DMS 273 (cell line): ENCODE measurements at regions not wholly inside any gene's neighbourhood (a gene's known extent, or its start where the extent isn't known, plus 50 kb on each side); places are given as distances from the start of the nearest gene placed in this dataset.
A peak's percentile ranks its signal among the peaks of the same experiment; 100 is the strongest.

Source experiments
- DNase-seq: peaks from one replicate; lab custom pipeline; 2025; ENCODE audit not compliant: unreplicated experiment; lab: John Stamatoyannopoulos, UW

- DNase-seq, result no peak
Measured at GRCh38 chr6:106035655-106036054, 50.5 kb upstream of the PRDM1 start.

- DNase-seq, result no peak
Measured at GRCh38 chr6:106033806-106034205, 52.3 kb upstream of the PRDM1 start.

- DNase-seq, result peak; percentile 35
Measured at GRCh38 chr6:106027758-106028157, 58.4 kb upstream of the PRDM1 start.

- no peak for DNase-seq
Measured at GRCh38 chr6:106026748-106027715, 59.1 kb upstream of the PRDM1 start.

- DNase-seq, result no peak
Measured at GRCh38 chr6:106025655-106026054, 60.5 kb upstream of the PRDM1 start.

GRCh38 chr6:106022801-106023200 lies 63.3 kb upstream of the PRDM1 start:
- no peak for DNase-seq

GRCh38 chr6:106017454-106017853 lies 68.7 kb upstream of the PRDM1 start:
- no peak for DNase-seq

GRCh38 chr6:106014955-106015354 lies 71.2 kb upstream of the PRDM1 start:
- DNase-seq, result no peak

- DNase-seq, result no peak
Measured at GRCh38 chr6:106011476-106011875, 74.7 kb upstream of the PRDM1 start.

- DNase-seq, result no peak
Measured at GRCh38 chr6:106005954-106006353, 80.2 kb upstream of the PRDM1 start.

- DNase-seq, result no peak
Measured at GRCh38 chr6:106005013-106005412, 81.1 kb upstream of the PRDM1 start.

GRCh38 chr6:106003268-106003987 lies 82.7 kb upstream of the PRDM1 start:
- peak; percentile 36 for DNase-seq

GRCh38 chr6:106002005-106002404 lies 84.1 kb upstream of the PRDM1 start:
- DNase-seq, result no peak

- no peak for DNase-seq
Measured at GRCh38 chr6:106000935-106001334, 85.2 kb upstream of the PRDM1 start.

GRCh38 chr6:105997482-105997881 lies 88.7 kb upstream of the PRDM1 start:
- no peak for DNase-seq

GRCh38 chr6:105995391-105995865 lies 90.7 kb upstream of the PRDM1 start:
- no peak for DNase-seq

GRCh38 chr6:105994591-105995390 lies 91.3 kb upstream of the PRDM1 start:
- DNase-seq, result peak; percentile 86

- DNase-seq, result no peak
Measured at GRCh38 chr6:105994118-105994590, 92.0 kb upstream of the PRDM1 start.

GRCh38 chr6:105993341-105994117 lies 92.6 kb upstream of the PRDM1 start:
- DNase-seq, result no peak

- DNase-seq, result peak; percentile 87
Measured at GRCh38 chr6:105992315-105992961, 93.7 kb upstream of the PRDM1 start.
